ENCODE measurements at regions not wholly inside any gene's neighbourhood (a gene's known extent, or its start where the extent isn't known, plus 50 kb on each side); places are given as distances from the start of the nearest gene placed in this dataset.

- TF ChIP-seq TAF1 (IDR thresholded peaks at IDR 0.05; ENCODE audit: low read depth): no peak
- TF ChIP-seq, protein P1, sequence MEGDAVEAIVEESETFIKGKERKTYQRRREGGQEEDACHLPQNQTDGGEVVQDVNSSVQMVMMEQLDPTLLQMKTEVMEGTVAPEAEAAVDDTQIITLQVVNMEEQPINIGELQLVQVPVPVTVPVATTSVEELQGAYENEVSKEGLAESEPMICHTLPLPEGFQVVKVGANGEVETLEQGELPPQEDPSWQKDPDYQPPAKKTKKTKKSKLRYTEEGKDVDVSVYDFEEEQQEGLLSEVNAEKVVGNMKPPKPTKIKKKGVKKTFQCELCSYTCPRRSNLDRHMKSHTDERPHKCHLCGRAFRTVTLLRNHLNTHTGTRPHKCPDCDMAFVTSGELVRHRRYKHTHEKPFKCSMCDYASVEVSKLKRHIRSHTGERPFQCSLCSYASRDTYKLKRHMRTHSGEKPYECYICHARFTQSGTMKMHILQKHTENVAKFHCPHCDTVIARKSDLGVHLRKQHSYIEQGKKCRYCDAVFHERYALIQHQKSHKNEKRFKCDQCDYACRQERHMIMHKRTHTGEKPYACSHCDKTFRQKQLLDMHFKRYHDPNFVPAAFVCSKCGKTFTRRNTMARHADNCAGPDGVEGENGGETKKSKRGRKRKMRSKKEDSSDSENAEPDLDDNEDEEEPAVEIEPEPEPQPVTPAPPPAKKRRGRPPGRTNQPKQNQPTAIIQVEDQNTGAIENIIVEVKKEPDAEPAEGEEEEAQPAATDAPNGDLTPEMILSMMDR (IDR thresholded peaks at IDR 0.05; ENCODE audit: poor library complexity, severe bottlenecking): no peak
- TF ChIP-seq EZH2 (IDR thresholded peaks at IDR 0.05; ENCODE audit: borderline replicate concordance, insufficient read depth, low read length, poor library complexity, severe bottlenecking): no peak
- TF ChIP-seq EP300 (conservative IDR thresholded peaks at IDR 0.05; ENCODE audit: poor library complexity, severe bottlenecking): no peak
- no peak for TF ChIP-seq RAD21 (conservative IDR thresholded peaks at IDR 0.05)
Measured at GRCh38 chr2:64289251-64289650, 145.0 kb upstream of the PELI1 start.
